PC-9 (cell line): ENCODE measurements at regions not wholly inside any gene's neighbourhood (a gene's known extent, or its start where the extent isn't known, plus 50 kb on each side); places are given as distances from the start of the nearest gene placed in this dataset.

Experiments
- EZH2 ChIP-seq: fragments of 200-600 bp; sonication (generic); IDR thresholded peaks from 2 replicates; pipeline ENCODE4 v1.8.0; 2017; ENCODE audit warnings: antibody characterized with exemption, low read depth
- TF ChIP-seq, protein P1 (sequence below): fragments of 200-600 bp; sonication (generic); conservative IDR thresholded peaks from 2 replicates; pipeline ENCODE4 v1.6.1; 2017; ENCODE audit warnings: mixed run types, antibody characterized with exemption, mild to moderate bottlenecking, moderate library complexity

DNA sequence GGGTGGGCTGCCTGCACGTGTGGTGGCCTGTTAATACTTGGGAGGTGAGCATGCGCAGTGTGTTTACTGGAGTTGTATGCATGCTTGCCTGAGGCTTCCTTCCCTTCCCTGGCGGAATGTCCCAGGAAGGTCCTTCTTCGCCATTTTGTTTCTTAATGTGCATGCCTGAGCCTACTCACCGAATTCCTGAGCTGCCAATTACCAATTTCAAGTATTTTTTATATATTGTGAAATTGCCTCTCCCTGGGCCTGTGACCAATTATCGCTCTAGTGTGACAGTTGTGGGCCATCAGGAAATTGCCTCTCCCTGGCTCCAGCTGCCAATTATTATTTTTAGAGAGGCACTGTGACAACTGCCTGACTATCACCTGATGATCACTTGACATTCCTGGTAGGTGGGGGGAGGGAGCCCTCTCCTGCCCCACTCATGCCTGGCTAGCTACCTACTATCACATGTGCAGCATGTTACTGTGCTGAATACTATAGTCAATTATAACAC, 70.0 kb downstream of the FAM50B start:
- TF ChIP-seq, protein P1, sequence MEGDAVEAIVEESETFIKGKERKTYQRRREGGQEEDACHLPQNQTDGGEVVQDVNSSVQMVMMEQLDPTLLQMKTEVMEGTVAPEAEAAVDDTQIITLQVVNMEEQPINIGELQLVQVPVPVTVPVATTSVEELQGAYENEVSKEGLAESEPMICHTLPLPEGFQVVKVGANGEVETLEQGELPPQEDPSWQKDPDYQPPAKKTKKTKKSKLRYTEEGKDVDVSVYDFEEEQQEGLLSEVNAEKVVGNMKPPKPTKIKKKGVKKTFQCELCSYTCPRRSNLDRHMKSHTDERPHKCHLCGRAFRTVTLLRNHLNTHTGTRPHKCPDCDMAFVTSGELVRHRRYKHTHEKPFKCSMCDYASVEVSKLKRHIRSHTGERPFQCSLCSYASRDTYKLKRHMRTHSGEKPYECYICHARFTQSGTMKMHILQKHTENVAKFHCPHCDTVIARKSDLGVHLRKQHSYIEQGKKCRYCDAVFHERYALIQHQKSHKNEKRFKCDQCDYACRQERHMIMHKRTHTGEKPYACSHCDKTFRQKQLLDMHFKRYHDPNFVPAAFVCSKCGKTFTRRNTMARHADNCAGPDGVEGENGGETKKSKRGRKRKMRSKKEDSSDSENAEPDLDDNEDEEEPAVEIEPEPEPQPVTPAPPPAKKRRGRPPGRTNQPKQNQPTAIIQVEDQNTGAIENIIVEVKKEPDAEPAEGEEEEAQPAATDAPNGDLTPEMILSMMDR: no peak
- TF ChIP-seq EZH2: no peak
